Ascending aorta (tissue), 2 donors: ENCODE measurements at regions not wholly inside any gene's neighbourhood (a gene's known extent, or its start where the extent isn't known, plus 50 kb on each side); places are given as distances from the start of the nearest gene placed in this dataset.
"Not testable (repeated sequence)": the region's sequence is repeated elsewhere in the genome, so short reads cannot be mapped to it uniquely, and the experiment has no call there.

Source experiments
- DNase-seq, 2 donors: peaks; one replicate each; pipeline ENCODE4 v3.0.0-alpha.2; 2019; ENCODE audit warnings: low spot score in 2 of 2
- H3K27ac ChIP-seq, 2 donors: fragments of 200-600 bp; sonication (generic); one replicate each; pipeline ENCODE4 v1.5.1; 2016 to 2017; ENCODE audit warnings: mild to moderate bottlenecking in 1 of 2
- H3K27me3 ChIP-seq: fragments of 200-600 bp; sonication (generic); one replicate; pipeline ENCODE4 v1.5.1; 2017
- H3K36me3 ChIP-seq, 2 donors: fragments of 200-600 bp; sonication (generic); one replicate each; pipeline ENCODE4 v1.5.1; 2016
- H3K4me1 ChIP-seq, 2 donors: fragments of 200-600 bp; sonication (generic); one replicate each; pipeline ENCODE4 v1.5.1; 2016 to 2017; ENCODE audit warnings: mild to moderate bottlenecking in 1 of 2
- H3K4me3 ChIP-seq, 2 donors: fragments of 200-600 bp; sonication (generic); one replicate each; pipeline ENCODE4 v1.5.1; 2016 to 2017; ENCODE audit warnings: mild to moderate bottlenecking in 1 of 2
- H3K9me3 ChIP-seq, 2 donors: fragments of 200-600 bp; sonication (generic); one replicate each; pipeline ENCODE4 v1.5.1; 2016
- CTCF ChIP-seq, 3 experiments: fragments of 200-600 bp in 2 of 3; fragments of 450-650 bp in 1 of 3; sonication (generic) in 2 of 3; IDR thresholded peaks; one replicate each; pipeline ENCODE4 v1.5.1; 2016 to 2019; ENCODE audit warnings: antibody characterized with exemption in 3 of 3, mild to moderate bottlenecking in 1 of 3, moderate library complexity in 1 of 3
- intact Hi-C: fragments of 100-400 bp; cut with DNase I; formaldehyde crosslinking; loops from one replicate; pipeline ENCODE4 v1.15.1; 2023

DNA sequence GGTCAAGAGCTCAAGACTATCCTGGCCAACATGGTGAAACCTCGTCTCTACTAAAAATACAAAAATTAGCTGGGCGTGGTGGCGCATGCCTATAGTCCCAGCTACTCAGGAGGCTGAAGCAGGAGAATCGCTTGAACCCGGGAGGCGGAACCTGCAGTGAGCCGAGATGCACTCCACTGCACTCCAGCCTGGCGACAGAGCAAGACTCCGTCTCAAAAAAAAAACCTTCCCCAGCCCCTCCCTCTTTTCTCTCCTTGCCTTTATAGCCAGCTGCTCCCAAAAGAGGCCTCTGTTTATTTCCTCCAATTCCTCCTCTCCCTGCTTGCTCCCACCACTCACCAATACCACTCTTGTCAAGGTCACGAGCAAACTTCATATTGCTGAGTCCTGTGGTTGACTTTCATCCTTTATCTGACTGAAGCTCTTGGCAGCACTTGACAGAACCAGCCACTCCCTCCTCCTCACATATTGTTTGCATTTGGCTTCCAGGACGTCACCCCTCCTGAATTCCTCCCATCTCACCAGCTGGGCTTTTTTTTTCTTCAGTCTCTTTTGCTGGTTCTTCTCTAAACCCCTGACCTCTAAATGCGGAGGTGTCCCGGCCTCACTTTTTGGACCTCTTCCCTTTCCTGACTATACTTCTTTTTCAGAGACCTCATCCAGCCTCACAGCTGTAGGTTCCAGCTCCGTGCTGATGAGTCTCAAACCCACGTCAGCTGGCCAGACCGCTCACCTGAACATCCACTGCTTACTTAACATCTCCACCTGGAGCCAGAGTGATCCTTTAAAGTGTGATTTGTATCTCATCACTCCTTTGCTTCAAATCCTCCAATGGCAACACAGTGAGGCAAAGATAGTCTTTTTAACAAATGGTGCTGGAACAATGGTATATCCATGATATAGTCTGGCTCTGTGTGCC is 84.6 kb upstream of the CAB39 start:
- intact Hi-C loops, result no loop called here
- TF ChIP-seq CTCF (IDR thresholded peaks at IDR 0.05), result no peak
- H3K36me3 ChIP-seq, result no peaks in the 10 kb centered on the region

GRCh38 chr2:230631470-230631869 is 81.2 kb upstream of the CAB39 start:
- no peaks in the 10 kb centered on the region for H3K27me3 ChIP-seq
- H3K9me3 ChIP-seq, result no peaks in the 10 kb centered on the region
- no peak for TF ChIP-seq CTCF (IDR thresholded peaks at IDR 0.05)
- no peaks in the 10 kb centered on the region for H3K36me3 ChIP-seq
- intact Hi-C loops, result no loop called here
- DNase-seq, result no peak
- H3K27ac ChIP-seq, result no peak overlapping the region
- H3K4me1 ChIP-seq, result no peaks in the 10 kb centered on the region
- H3K4me3 ChIP-seq, result no peak overlapping the region

More for the DNA sequence above, 84.6 kb upstream of the CAB39 start:
- H3K27me3 ChIP-seq, result no peaks in the 10 kb centered on the region
- no peak overlapping the region for H3K4me3 ChIP-seq
- no peaks in the 10 kb centered on the region for H3K9me3 ChIP-seq
- no peaks in the 10 kb centered on the region for H3K4me1 ChIP-seq
- H3K27ac ChIP-seq, result no peak overlapping the region
- no peak for DNase-seq

GRCh38 chr2:230634146-230634545 is 78.5 kb upstream of the CAB39 start:
- TF ChIP-seq CTCF (IDR thresholded peaks at IDR 0.05), result no peak
- H3K36me3 ChIP-seq, result no peaks in the 10 kb centered on the region
- no peaks in the 10 kb centered on the region for H3K27me3 ChIP-seq
- H3K4me1 ChIP-seq, result no peaks in the 10 kb centered on the region
- intact Hi-C loops, result no loop called here
- no peaks in the 10 kb centered on the region for H3K9me3 ChIP-seq
- no peak overlapping the region for H3K27ac ChIP-seq
- no peak overlapping the region for H3K4me3 ChIP-seq
- no peak for DNase-seq

DNA sequence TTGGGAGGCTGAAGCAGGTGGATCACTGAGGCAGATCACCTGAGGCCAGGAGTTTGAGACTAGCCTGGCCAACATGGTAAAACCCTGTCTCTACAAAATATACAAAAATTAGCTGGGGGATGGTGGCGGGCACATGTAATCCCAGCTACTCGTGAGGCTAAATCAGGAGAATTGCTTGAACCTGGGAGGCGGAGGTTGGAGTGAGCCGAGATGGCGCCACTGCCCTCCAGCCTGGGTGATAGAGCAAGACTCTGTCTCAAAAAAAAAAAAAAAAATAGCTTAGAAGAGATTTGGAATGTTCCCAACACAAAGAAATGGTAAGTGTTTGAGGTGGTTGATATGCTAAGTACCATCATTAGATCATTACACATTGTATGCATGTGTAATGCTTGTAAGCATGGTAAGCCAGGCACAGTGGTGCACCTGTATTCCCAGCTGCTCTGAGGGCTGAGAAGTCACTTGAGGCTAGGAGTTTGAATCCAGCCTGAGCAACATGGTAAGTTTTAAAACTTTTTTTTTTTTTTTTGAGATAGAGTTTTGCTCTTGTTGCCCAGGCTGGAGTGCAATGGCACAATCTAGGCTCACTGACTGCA is 77.8 kb upstream of the CAB39 start:
- intact Hi-C loops, DNase-seq, H3K4me3 ChIP-seq, H3K27me3 ChIP-seq, H3K27ac ChIP-seq, H3K4me1 ChIP-seq, H3K36me3 ChIP-seq, H3K9me3 ChIP-seq: not testable (repeated sequence)

- Histone ChIP-seq H3K27me3 (no peaks in the 10 kb centered on the region), H3K4me1 (no peaks in the 10 kb centered on the region), H3K36me3 (no peaks in the 10 kb centered on the region), H3K4me3 (no peak overlapping the region), H3K27ac (no peak overlapping the region), H3K9me3 (no peaks in the 10 kb centered on the region)
- TF ChIP-seq CTCF (IDR thresholded peaks at IDR 0.05), result no peak
- intact Hi-C loops, result no loop called here
- no peak for DNase-seq
These were observed 75.9 kb upstream of the CAB39 start for GRCh38 chr2:230636684-230637271.

- H3K36me3 ChIP-seq, H3K27me3 ChIP-seq, H3K4me3 ChIP-seq, DNase-seq, H3K9me3 ChIP-seq, H3K27ac ChIP-seq, intact Hi-C loops, H3K4me1 ChIP-seq: not testable (repeated sequence)
These were observed 75.2 kb upstream of the CAB39 start for GRCh38 chr2:230637486-230637885.
